SU-DHL-6 (cell line): ENCODE measurements at regions not wholly inside any gene's neighbourhood (a gene's known extent, or its start where the extent isn't known, plus 50 kb on each side); places are given as distances from the start of the nearest gene placed in this dataset.

Source experiments
- H2AFZ ChIP-seq: fragments of 200-600 bp; sonication (generic); 2 replicates; pipeline ENCODE4 v1.6.1; 2014; ENCODE audit warnings: low read depth, mild to moderate bottlenecking, moderate library complexity, mixed read lengths, antibody characterized with exemption, low read length; ENCODE audit not compliant: severe bottlenecking
- H3F3A ChIP-seq: fragments of 200-600 bp; shearing (Covaris generic); 2 replicates; pipeline ENCODE4 v1.6.0; 2016; ENCODE audit warnings: antibody characterized with exemption, mild to moderate bottlenecking; ENCODE audit not compliant: insufficient read depth
- H3K27ac ChIP-seq: fragments of 200-600 bp; sonication (generic); 2 replicates; pipeline ENCODE4 v1.5.1; 2016; ENCODE audit warnings: low read depth, mild to moderate bottlenecking, low read length, moderate library complexity, mixed read lengths
- H3K27me3 ChIP-seq: fragments of 200-600 bp; sonication (generic), shearing (Covaris generic); 2 replicates; pipeline ENCODE4 v1.6.0; 2014; ENCODE audit warnings: mild to moderate bottlenecking, low read length
- H3K36me3 ChIP-seq: fragments of 200-600 bp; sonication (generic); 2 replicates; pipeline ENCODE4 v1.6.1; 2014; ENCODE audit warnings: mild to moderate bottlenecking, low read length, mixed read lengths
- H3K4me2 ChIP-seq: fragments of 300-600, 200-600 bp; shearing (Covaris generic), sonication (generic); 2 replicates; pipeline ENCODE4 v1.6.0; 2014; ENCODE audit warnings: low read length, low read depth, mild to moderate bottlenecking; ENCODE audit not compliant: poor library complexity, severe bottlenecking
- H3K4me3 ChIP-seq: fragments of 200-600 bp; sonication (generic); 2 replicates; pipeline ENCODE4 v1.5.1; 2014; ENCODE audit warnings: antibody characterized with exemption, low read length, mild to moderate bottlenecking, mixed read lengths; ENCODE audit not compliant: insufficient read depth, poor library complexity, severe bottlenecking
- H3K79me2 ChIP-seq: fragments of 200-600 bp; sonication (generic); 2 replicates; pipeline ENCODE4 v1.6.1; 2014; ENCODE audit warnings: mild to moderate bottlenecking, low read length, moderate library complexity; ENCODE audit not compliant: insufficient read depth
- H3K9ac ChIP-seq: fragments of 200-600 bp; sonication (generic); 2 replicates; pipeline ENCODE4 v1.7.0; 2014; ENCODE audit warnings: mild to moderate bottlenecking, low read length
- H3K9me2 ChIP-seq: fragments of 200-600 bp; sonication (generic); replicated peaks from 2 replicates; pipeline ENCODE4 v1.6.1; 2014; ENCODE audit warnings: low read length; ENCODE audit not compliant: insufficient read depth
- H3K9me3 ChIP-seq: fragments of 200-600 bp; sonication (generic); 2 replicates; pipeline ENCODE4 v1.6.1; 2014; ENCODE audit warnings: low read length, mixed read lengths; ENCODE audit not compliant: insufficient read depth
- H4K20me1 ChIP-seq: fragments of 200-600 bp; sonication (generic); 2 replicates; pipeline ENCODE4 v1.6.1; 2014; ENCODE audit warnings: low read depth, mild to moderate bottlenecking, antibody characterized with exemption, low read length, moderate library complexity, mixed read lengths
- EZH2phosphoT487 ChIP-seq: fragments of 200-600 bp; sonication (generic), shearing (Covaris generic); conservative IDR thresholded peaks from 2 replicates; pipeline ENCODE4 v1.6.1; 2018; ENCODE audit warnings: mild to moderate bottlenecking, antibody characterized with exemption, low read length, moderate library complexity, mixed read lengths
- TF ChIP-seq, protein P1 (sequence below): fragments of 200-600 bp; sonication (generic); IDR thresholded peaks from one replicate; pipeline ENCODE4 v1.5.1; 2017; ENCODE audit warnings: antibody characterized with exemption, mild to moderate bottlenecking, low read length, moderate library complexity; ENCODE audit not compliant: insufficient read depth, poor library complexity, severe bottlenecking

DNA sequence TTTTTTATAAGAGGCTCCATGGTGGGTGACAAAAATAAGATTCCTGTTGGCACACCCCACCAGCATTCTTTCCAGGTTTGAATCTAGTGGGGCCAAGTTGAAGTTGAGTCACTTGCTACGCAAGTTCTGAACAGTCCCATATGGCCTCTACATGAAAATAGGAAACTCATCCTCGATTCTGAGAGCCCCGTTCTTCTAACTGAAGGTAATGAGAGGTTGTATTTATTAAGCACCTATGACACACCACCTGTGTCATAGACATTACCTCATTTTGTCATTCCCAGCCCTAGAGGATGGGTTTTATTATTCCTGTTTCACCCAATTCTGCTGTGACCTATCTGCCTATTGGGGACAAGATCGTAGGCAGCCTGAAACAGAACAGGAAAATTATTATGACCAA, 131.7 kb downstream of the ACTL7B start:
- Histone ChIP-seq H3K9me2 (no peaks in the 10 kb centered on the region), H3K36me3 (no peaks in the 10 kb centered on the region), H3K9ac (no peak overlapping the region), H3K9me3 (no peaks in the 10 kb centered on the region), H3K27ac (no peak overlapping the region), H3F3A (no peaks in the 10 kb centered on the region), H4K20me1 (no peaks in the 10 kb centered on the region), H2AFZ (no peak overlapping the region), H3K4me3 (no peak overlapping the region), H3K79me2 (no peaks in the 10 kb centered on the region), H3K27me3 (no peaks in the 10 kb centered on the region), H3K4me2 (no peak overlapping the region)
- TF ChIP-seq, protein P1, sequence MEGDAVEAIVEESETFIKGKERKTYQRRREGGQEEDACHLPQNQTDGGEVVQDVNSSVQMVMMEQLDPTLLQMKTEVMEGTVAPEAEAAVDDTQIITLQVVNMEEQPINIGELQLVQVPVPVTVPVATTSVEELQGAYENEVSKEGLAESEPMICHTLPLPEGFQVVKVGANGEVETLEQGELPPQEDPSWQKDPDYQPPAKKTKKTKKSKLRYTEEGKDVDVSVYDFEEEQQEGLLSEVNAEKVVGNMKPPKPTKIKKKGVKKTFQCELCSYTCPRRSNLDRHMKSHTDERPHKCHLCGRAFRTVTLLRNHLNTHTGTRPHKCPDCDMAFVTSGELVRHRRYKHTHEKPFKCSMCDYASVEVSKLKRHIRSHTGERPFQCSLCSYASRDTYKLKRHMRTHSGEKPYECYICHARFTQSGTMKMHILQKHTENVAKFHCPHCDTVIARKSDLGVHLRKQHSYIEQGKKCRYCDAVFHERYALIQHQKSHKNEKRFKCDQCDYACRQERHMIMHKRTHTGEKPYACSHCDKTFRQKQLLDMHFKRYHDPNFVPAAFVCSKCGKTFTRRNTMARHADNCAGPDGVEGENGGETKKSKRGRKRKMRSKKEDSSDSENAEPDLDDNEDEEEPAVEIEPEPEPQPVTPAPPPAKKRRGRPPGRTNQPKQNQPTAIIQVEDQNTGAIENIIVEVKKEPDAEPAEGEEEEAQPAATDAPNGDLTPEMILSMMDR, result no peak
- TF ChIP-seq EZH2phosphoT487, result no peak

DNA sequence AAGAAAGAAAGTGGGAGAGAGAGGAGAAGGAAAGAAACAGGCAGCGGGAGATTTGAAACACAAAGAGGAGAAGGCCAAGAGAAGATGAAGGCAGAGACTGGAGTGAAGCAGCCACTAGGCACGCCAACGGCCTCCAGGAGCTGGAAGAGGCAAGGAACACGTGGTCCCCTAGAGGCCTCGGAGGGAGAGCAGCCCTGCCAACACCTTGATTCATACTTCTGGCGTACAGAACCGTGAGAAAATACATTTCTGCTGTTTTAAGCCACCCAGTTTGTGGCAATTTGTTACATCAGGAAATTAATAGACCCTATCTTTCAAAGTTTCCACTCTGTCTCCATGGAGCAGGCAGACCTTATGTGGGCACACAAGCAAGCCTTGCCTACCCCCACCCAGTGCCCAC, 133.4 kb downstream of the ACTL7B start:
- H3K9me3 ChIP-seq, result no peaks in the 10 kb centered on the region
- no peaks in the 10 kb centered on the region for H4K20me1 ChIP-seq
- H3K27me3 ChIP-seq, result no peaks in the 10 kb centered on the region
- H3K4me3 ChIP-seq, result no peak overlapping the region
- no peak overlapping the region for H3K27ac ChIP-seq
- H2AFZ ChIP-seq, result no peak overlapping the region
- no peaks in the 10 kb centered on the region for H3F3A ChIP-seq
- no peaks in the 10 kb centered on the region for H3K36me3 ChIP-seq
- no peak overlapping the region for H3K9ac ChIP-seq
- H3K9me2 ChIP-seq, result no peaks in the 10 kb centered on the region
- H3K4me2 ChIP-seq, result no peak overlapping the region
- TF ChIP-seq EZH2phosphoT487, result no peak
- TF ChIP-seq, protein P1, result no peak
- no peaks in the 10 kb centered on the region for H3K79me2 ChIP-seq

DNA sequence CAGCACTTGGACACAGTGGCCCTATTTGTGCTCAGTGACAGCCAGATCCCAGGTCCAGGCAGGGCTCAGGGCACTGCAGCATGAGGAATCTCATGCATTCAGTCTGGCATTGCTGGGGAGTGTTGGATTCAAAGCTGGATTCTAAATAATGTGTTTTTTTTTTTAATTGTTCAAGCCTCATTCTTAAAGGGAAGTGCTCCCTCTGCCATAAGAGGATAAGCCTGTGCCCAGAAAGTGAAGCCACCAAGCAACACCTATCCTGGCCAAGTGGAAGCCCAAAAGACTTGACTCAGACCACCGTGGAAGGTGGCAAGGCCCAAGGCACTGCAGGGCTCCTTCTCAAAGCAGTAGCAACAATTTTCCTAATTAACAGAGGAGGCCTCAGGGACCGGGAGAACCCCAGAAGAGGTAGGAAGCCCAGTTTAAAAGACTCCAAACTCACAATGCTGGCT, 135.6 kb downstream of the ACTL7B start:
- Histone ChIP-seq H4K20me1 (no peaks in the 10 kb centered on the region), H3K27me3 (no peaks in the 10 kb centered on the region), H3K9me3 (no peaks in the 10 kb centered on the region), H3K79me2 (no peaks in the 10 kb centered on the region), H3K4me2 (no peak overlapping the region), H3K9ac (no peak overlapping the region), H3K4me3 (no peak overlapping the region), H3K9me2 (no peaks in the 10 kb centered on the region), H3K27ac (no peak overlapping the region), H3K36me3 (no peaks in the 10 kb centered on the region), H3F3A (no peaks in the 10 kb centered on the region), H2AFZ (no peak overlapping the region)
- TF ChIP-seq, protein P1, result no peak
- no peak for TF ChIP-seq EZH2phosphoT487
